HG03060 (cell line): ENCODE measurements at regions not wholly inside any gene's neighbourhood (a gene's known extent, or its start where the extent isn't known, plus 50 kb on each side); places are given as distances from the start of the nearest gene placed in this dataset.

Source experiments
- ATAC-seq: cut with Tn5 transposase; IDR thresholded peaks from one replicate; pipeline ENCODE4 v1.9.1; 2021; ENCODE audit warnings: low read depth, moderate number of reproducible peaks; ENCODE audit not compliant: unreplicated experiment

GRCh38 chr1:229988534-229988933 is 78.5 kb upstream of the GALNT2 start:
- no peak for ATAC-seq

- ATAC-seq = no peak
These were observed 77.3 kb upstream of the GALNT2 start for GRCh38 chr1:229989591-229990248.

GRCh38 chr1:229990326-229990725 is 76.7 kb upstream of the GALNT2 start:
- no peak for ATAC-seq

GRCh38 chr1:229991104-229991513 is 75.9 kb upstream of the GALNT2 start:
- no peak for ATAC-seq

- no peak for ATAC-seq
These were observed 75.2 kb upstream of the GALNT2 start for GRCh38 chr1:229991724-229992333.

GRCh38 chr1:229993060-229993459 is 74.0 kb upstream of the GALNT2 start:
- ATAC-seq = peak; percentile 63

GRCh38 chr1:229993894-229994293 is 73.1 kb upstream of the GALNT2 start:
- no peak for ATAC-seq

GRCh38 chr1:229999004-229999670 is 67.9 kb upstream of the GALNT2 start:
- ATAC-seq = no peak

- ATAC-seq = no peak
These were observed 66.4 kb upstream of the GALNT2 start for GRCh38 chr1:230000493-230001184.

- ATAC-seq = no peak
These were observed 64.8 kb upstream of the GALNT2 start for GRCh38 chr1:230002164-230002803.

GRCh38 chr1:230003409-230003808 is 63.6 kb upstream of the GALNT2 start:
- no peak for ATAC-seq

GRCh38 chr1:230005040-230005439 is 62.0 kb upstream of the GALNT2 start:
- no peak for ATAC-seq

GRCh38 chr1:230008721-230009120 is 58.3 kb upstream of the GALNT2 start:
- ATAC-seq = no peak

- ATAC-seq = no peak
These were observed 57.3 kb upstream of the GALNT2 start for GRCh38 chr1:230009611-230010313.

- no peak for ATAC-seq
These were observed 56.3 kb upstream of the GALNT2 start for GRCh38 chr1:230010603-230011332.

GRCh38 chr1:230011333-230012092 is 55.5 kb upstream of the GALNT2 start:
- ATAC-seq = no peak

- no peak for ATAC-seq
These were observed 55.0 kb upstream of the GALNT2 start for GRCh38 chr1:230012093-230012393.

GRCh38 chr1:230012741-230013140 is 54.3 kb upstream of the GALNT2 start:
- no peak for ATAC-seq

GRCh38 chr1:230016159-230016558 is 50.9 kb upstream of the GALNT2 start:
- ATAC-seq = no peak
